Suprapubic skin (tissue), 4 donors: ENCODE measurements at regions not wholly inside any gene's neighbourhood (a gene's known extent, or its start where the extent isn't known, plus 50 kb on each side); places are given as distances from the start of the nearest gene placed in this dataset.

Source experiments
- EP300 ChIP-seq: sonication (generic); formaldehyde crosslinking; IDR thresholded peaks from one replicate; pipeline ENCODE4 v1.6.1; 2017; ENCODE audit warnings: antibody characterized with exemption
- POLR2A ChIP-seq, 2 donors: fragments of 450-650 bp; IDR thresholded peaks; one replicate each; pipeline ENCODE4 v1.6.1; 2017; ENCODE audit warnings: antibody characterized with exemption in 2 of 2, mild to moderate bottlenecking in 2 of 2, moderate library complexity in 2 of 2
- POLR2AphosphoS5 ChIP-seq, 3 donors: sonication (generic); formaldehyde crosslinking; IDR thresholded peaks; one replicate each; pipeline ENCODE4 v1.6.1; 2017; ENCODE audit warnings: antibody characterized with exemption in 3 of 3
- TF ChIP-seq, protein P1 (sequence below), 2 donors: fragments of 200-600 bp in 1 of 2; fragments of 450-650 bp in 1 of 2; sonication (generic) in 1 of 2; IDR thresholded peaks; one replicate each; pipeline ENCODE4 v1.5.1; 2016 to 2019; ENCODE audit warnings: antibody characterized with exemption in 2 of 2, mild to moderate bottlenecking in 1 of 2, moderate library complexity in 1 of 2

DNA sequence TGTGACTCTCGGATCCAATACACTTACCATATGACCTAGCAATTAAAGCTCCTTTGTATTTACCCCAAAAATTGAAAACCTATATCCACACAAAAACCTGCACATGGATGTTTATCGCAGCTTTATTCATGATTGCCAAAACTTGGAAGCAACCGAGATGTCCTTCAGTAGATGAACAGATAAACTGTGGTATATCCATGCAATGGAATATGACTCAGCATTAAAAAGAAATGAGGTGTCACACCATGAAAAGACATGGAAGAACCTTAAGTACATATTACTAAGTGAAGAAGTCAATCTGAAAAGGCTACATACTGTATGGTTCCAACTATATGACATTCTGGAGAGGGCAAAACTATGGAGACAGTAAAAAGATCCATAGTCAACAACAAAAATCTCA, 82.0 kb upstream of the PHF24 start:
- TF ChIP-seq, protein P1, sequence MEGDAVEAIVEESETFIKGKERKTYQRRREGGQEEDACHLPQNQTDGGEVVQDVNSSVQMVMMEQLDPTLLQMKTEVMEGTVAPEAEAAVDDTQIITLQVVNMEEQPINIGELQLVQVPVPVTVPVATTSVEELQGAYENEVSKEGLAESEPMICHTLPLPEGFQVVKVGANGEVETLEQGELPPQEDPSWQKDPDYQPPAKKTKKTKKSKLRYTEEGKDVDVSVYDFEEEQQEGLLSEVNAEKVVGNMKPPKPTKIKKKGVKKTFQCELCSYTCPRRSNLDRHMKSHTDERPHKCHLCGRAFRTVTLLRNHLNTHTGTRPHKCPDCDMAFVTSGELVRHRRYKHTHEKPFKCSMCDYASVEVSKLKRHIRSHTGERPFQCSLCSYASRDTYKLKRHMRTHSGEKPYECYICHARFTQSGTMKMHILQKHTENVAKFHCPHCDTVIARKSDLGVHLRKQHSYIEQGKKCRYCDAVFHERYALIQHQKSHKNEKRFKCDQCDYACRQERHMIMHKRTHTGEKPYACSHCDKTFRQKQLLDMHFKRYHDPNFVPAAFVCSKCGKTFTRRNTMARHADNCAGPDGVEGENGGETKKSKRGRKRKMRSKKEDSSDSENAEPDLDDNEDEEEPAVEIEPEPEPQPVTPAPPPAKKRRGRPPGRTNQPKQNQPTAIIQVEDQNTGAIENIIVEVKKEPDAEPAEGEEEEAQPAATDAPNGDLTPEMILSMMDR (IDR thresholded peaks at IDR 0.05): no peak
- TF ChIP-seq POLR2A (IDR thresholded peaks at IDR 0.05): no peak
- no peak for TF ChIP-seq POLR2AphosphoS5 (IDR thresholded peaks at IDR 0.05)
- no peak for TF ChIP-seq EP300
